Muscle layer of colon (tissue), 2 donors: ENCODE measurements at regions not wholly inside any gene's neighbourhood (a gene's known extent, or its start where the extent isn't known, plus 50 kb on each side); places are given as distances from the start of the nearest gene placed in this dataset.

Experiments
- H3K27ac ChIP-seq: one replicate; pipeline ENCODE4 v1.7.0; 2013; ENCODE audit warnings: low read depth, mild to moderate bottlenecking, low read length, moderate library complexity
- H3K27me3 ChIP-seq, 2 donors: one replicate each; pipeline ENCODE4 v1.7.0; 2013; ENCODE audit warnings: low read length in 2 of 2, mild to moderate bottlenecking in 2 of 2; ENCODE audit not compliant: insufficient read depth in 2 of 2, control insufficient read depth in 1 of 2
- H3K36me3 ChIP-seq: one replicate; pipeline ENCODE4 v1.7.0; 2013; ENCODE audit warnings: mild to moderate bottlenecking, low read length; ENCODE audit not compliant: insufficient read depth
- H3K4me1 ChIP-seq: one replicate; pipeline ENCODE4 v1.7.0; 2013; ENCODE audit warnings: mild to moderate bottlenecking, low read length; ENCODE audit not compliant: insufficient read depth
- H3K4me3 ChIP-seq, 2 donors: one replicate each; pipeline ENCODE4 v1.7.0; 2013; ENCODE audit warnings: low read length in 2 of 2, low read depth in 1 of 2, mild to moderate bottlenecking in 1 of 2, moderate library complexity in 1 of 2
- H3K9ac ChIP-seq: one replicate; pipeline ENCODE4 v1.7.0; 2013; ENCODE audit warnings: low read length
- H3K9me3 ChIP-seq: one replicate; pipeline ENCODE4 v1.7.0; 2013; ENCODE audit warnings: mild to moderate bottlenecking, low read length
- donor health status: abdominal sarcoma.
- donor health status: Adenocarcinoma of cecum.

- H3K27ac ChIP-seq, result no peak overlapping the region
- peaks cover 13% of the 10 kb centered on the region for H3K4me1 ChIP-seq
- H3K36me3 ChIP-seq, result no peaks in the 10 kb centered on the region
- no peaks in the 10 kb centered on the region for H3K27me3 ChIP-seq
- no peaks in the 10 kb centered on the region for H3K9me3 ChIP-seq
- no peak overlapping the region for H3K4me3 ChIP-seq
- no peak overlapping the region for H3K9ac ChIP-seq
These were observed 225.2 kb downstream of the GLI2 start for GRCh38 chr2:120960770-120961366.

- Histone ChIP-seq H3K4me3 (no peak overlapping the region), H3K27me3 (no peaks in the 10 kb centered on the region), H3K9ac (no peak overlapping the region), H3K4me1 (peaks cover 13% of the 10 kb centered on the region), H3K9me3 (no peaks in the 10 kb centered on the region), H3K36me3 (no peaks in the 10 kb centered on the region), H3K27ac (no peak overlapping the region)
These were observed 225.7 kb downstream of the GLI2 start for GRCh38 chr2:120961396-120961795.

GRCh38 chr2:120963997-120964705, 228.5 kb downstream of the GLI2 start:
- Histone ChIP-seq H3K9ac (no peak overlapping the region), H3K4me1 (peaks cover 8% of the 10 kb centered on the region)

GRCh38 chr2:120964819-120965218, 229.2 kb downstream of the GLI2 start:
- no peak overlapping the region for H3K9ac ChIP-seq
- peaks cover 10% of the 10 kb centered on the region for H3K36me3 ChIP-seq

More at GRCh38 chr2:120963997-120964705, 228.5 kb downstream of the GLI2 start:
- H3K36me3 ChIP-seq, result peaks cover 4% of the 10 kb centered on the region
- no peak overlapping the region for H3K27ac ChIP-seq
- no peaks in the 10 kb centered on the region for H3K27me3 ChIP-seq
- no peaks in the 10 kb centered on the region for H3K9me3 ChIP-seq
- H3K4me3 ChIP-seq, result no peak overlapping the region

GRCh38 chr2:120966510-120967254, 231.0 kb downstream of the GLI2 start:
- Histone ChIP-seq H3K27me3 (no peaks in the 10 kb centered on the region), H3K36me3 (peaks cover 17% of the 10 kb centered on the region), H3K27ac (no peak overlapping the region)

More at GRCh38 chr2:120964819-120965218, 229.2 kb downstream of the GLI2 start:
- H3K27ac ChIP-seq, result no peak overlapping the region
- H3K9me3 ChIP-seq, result no peaks in the 10 kb centered on the region
- H3K4me1 ChIP-seq, result peaks cover 2% of the 10 kb centered on the region
- no peaks in the 10 kb centered on the region for H3K27me3 ChIP-seq
- no peak overlapping the region for H3K4me3 ChIP-seq

GRCh38 chr2:120968307-120969015, 232.8 kb downstream of the GLI2 start:
- no peaks in the 10 kb centered on the region for H3K27me3 ChIP-seq
- no peak overlapping the region for H3K9ac ChIP-seq
- no peak overlapping the region for H3K4me3 ChIP-seq
- H3K9me3 ChIP-seq, result no peaks in the 10 kb centered on the region
- no peak overlapping the region for H3K27ac ChIP-seq
- no peaks in the 10 kb centered on the region for H3K4me1 ChIP-seq
- H3K36me3 ChIP-seq, result peaks cover 17% of the 10 kb centered on the region

More at GRCh38 chr2:120966510-120967254, 231.0 kb downstream of the GLI2 start:
- H3K4me3 ChIP-seq, result no peak overlapping the region
- no peak overlapping the region for H3K9ac ChIP-seq
- H3K4me1 ChIP-seq, result no peaks in the 10 kb centered on the region
- no peaks in the 10 kb centered on the region for H3K9me3 ChIP-seq

GRCh38 chr2:120969613-120970355, 234.1 kb downstream of the GLI2 start:
- no peak overlapping the region for H3K4me3 ChIP-seq
- H3K9ac ChIP-seq, result no peak overlapping the region
- peaks cover 17% of the 10 kb centered on the region for H3K36me3 ChIP-seq
- no peak overlapping the region for H3K27ac ChIP-seq
- H3K4me1 ChIP-seq, result no peaks in the 10 kb centered on the region
- no peaks in the 10 kb centered on the region for H3K9me3 ChIP-seq
- H3K27me3 ChIP-seq, result no peaks in the 10 kb centered on the region

- Histone ChIP-seq H3K27me3 (no peaks in the 10 kb centered on the region), H3K27ac (no peak overlapping the region), H3K36me3 (peaks cover 32% of the 10 kb centered on the region), H3K9ac (no peak overlapping the region), H3K9me3 (no peaks in the 10 kb centered on the region), H3K4me1 (no peaks in the 10 kb centered on the region), H3K4me3 (no peak overlapping the region)
These were observed 236.2 kb downstream of the GLI2 start for GRCh38 chr2:120971866-120972265.

- no peak overlapping the region for H3K27ac ChIP-seq
- H3K4me3 ChIP-seq, result no peak overlapping the region
- no peaks in the 10 kb centered on the region for H3K4me1 ChIP-seq
- H3K9me3 ChIP-seq, result no peaks in the 10 kb centered on the region
- no peaks in the 10 kb centered on the region for H3K27me3 ChIP-seq
- H3K9ac ChIP-seq, result no peak overlapping the region
- H3K36me3 ChIP-seq, result peaks cover 32% of the 10 kb centered on the region
These were observed 236.6 kb downstream of the GLI2 start for GRCh38 chr2:120972286-120972685.

GRCh38 chr2:120973196-120973595, 237.5 kb downstream of the GLI2 start:
- Histone ChIP-seq H3K4me3 (no peak overlapping the region), H3K4me1 (no peaks in the 10 kb centered on the region), H3K36me3 (peaks cover 37% of the 10 kb centered on the region), H3K27me3 (no peaks in the 10 kb centered on the region), H3K9ac (no peak overlapping the region), H3K27ac (no peak overlapping the region), H3K9me3 (no peaks in the 10 kb centered on the region)
